SKM-1 (cell line): ENCODE measurements at regions not wholly inside any gene's neighbourhood (a gene's known extent, or its start where the extent isn't known, plus 50 kb on each side); places are given as distances from the start of the nearest gene placed in this dataset.
"Not testable (repeated sequence)": the region's sequence is repeated elsewhere in the genome, so short reads cannot be mapped to it uniquely, and the experiment has no call there.

Experiments used
- DNase-seq: peaks from one replicate; lab custom pipeline; 2025; ENCODE audit not compliant: unreplicated experiment; lab: John Stamatoyannopoulos, UW

DNA sequence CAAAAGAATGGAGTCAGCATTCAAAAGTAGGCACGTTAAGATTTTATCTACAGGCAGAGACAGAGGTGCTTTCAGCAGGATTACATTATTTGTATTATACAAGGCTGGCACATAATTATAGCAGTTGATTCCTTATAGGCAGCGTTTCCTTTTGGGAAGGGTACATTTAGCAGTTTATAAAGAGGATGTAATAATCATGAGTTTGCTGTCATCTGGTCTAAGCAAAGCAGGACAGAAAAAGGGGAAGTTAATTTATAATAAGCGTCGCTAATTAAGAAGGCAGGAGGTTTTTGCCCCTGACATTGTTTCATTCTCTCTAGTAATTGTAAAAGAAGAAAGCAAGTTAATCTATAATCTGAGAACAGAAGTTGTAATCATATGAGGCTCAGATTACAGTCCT lies 259.9 kb upstream of the MDGA2 start:
- no peak for DNase-seq

DNA sequence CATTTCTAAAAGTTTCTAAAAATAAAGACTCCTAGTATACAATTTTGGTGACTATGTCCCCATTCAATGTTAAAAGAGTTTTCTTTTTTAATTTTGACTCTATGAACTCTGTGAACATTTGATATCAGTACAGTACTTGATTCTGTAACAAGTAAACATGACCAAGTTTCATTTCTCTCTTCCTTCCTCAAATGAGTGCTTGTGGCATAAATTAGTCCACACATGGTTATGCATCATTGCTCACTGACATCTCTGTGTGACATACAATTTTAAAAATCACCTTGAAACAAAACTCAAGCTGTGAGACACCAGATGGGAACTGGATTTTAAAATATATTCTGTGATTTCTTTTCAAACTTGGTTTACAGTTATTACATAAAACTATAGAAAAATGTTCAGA lies 253.9 kb upstream of the MDGA2 start:
- DNase-seq: no peak

DNA sequence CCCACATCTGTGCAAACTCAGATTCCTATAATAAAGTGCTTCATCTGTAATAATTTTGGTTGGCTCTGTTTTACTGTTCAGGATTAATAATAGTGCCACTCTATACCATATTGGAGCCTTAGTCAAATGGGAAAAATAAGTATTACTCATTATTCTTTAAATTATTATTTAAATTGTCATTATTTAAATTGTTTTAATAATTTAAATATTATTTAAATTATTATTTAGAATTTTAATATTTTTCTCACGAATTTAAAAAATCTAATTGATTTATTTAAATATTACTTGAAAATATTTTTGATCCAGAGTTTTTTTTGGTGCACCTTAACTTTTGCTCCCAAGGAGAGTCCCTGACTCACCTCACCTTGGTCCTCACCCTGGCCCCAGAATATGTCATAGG lies 245.7 kb upstream of the MDGA2 start:
- no peak for DNase-seq

DNA sequence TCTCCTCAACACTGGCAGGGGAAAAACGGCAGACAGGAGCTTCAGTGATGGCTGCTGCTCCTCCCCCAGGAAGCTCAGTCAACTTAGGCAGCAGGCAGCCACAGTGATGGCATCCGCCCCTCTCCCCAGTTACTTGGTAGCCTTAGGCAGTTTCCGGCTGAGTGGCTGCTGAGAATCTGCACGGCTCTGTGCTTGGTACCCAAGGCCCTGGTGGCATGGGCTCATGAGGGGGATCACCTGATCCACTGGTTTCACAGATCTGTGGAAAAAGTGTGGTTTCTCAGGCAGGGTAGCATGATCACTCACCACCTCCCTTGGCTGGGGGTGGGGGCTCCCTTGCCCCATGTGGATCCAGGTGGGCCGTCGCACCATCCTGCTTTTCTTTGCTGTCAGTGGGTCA lies 244.6 kb upstream of the MDGA2 start:
- DNase-seq: no peak

DNA sequence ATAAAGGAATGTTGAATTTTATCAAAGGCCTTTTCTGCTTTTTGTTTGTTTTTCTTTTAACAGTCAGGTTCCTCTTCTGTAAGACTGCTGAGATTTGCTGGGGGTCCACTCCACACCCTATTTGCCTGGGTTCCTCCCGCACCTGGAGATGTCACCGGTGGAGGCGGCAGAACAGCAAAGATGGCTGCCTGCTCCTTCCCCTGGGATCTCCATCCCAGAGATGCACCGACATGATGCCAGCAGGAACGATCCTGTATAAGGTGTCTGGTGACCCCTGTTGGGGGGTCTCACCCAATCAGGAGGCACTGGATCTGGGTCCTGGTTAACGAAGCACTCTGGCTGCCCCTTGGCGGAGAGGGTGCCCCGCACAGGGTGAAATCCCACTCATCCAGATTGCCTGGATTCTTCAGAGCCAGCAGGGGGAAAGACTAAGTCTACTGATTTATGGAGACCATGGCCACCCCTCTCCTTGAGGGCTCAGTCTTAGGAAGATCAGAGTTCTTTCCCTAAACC lies 244.0 kb upstream of the MDGA2 start:
- DNase-seq: no peak

DNA sequence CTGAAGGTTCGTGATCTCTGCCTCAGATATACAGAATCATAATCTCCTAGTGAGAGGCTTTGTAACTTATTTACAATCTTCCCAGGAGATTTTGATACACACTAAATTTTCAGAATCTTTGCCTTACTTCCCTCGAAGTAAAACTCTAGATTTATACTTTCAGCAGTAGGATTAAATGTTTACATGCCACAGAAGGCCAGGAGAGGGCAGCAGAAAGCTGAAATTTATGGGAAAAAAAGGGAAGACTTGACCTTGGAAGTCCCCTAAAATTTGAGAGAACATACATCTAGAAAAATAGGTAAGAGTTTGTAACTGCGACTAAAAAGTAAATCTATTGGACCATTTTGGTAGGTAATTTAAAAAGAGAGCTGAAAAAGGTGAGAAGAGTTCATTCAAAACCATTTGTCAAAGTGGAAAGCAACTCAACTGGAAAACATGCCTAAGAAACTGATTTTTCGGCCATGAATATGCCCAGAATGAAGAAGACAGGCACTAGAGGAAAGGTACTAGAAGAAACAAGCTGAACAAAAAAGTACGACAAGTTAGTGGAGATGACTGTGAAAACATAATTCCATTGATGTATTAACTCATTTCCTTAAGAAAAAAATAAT lies 242.0 kb upstream of the MDGA2 start:
- DNase-seq: peak; percentile 1

DNA sequence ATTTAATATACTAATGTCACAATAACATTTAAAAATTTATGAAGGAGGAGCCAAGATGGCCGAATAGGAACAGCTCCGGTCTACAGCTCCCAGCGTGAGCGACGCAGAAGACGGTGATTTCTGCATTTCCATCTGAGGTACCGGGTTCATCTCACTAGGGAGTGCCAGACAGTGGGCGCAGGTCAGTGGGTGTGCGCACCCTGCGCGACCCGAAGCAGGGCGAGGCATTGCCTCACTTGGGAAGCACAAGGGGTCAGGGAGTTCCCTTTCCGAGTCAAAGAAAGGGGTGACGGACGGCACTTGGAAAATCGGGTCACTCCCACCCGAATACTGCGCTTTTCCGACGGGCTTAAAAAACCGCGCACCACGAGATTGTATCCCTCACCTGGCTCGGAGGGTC lies 225.7 kb upstream of the MDGA2 start:
- DNase-seq: not testable (repeated sequence)

DNA sequence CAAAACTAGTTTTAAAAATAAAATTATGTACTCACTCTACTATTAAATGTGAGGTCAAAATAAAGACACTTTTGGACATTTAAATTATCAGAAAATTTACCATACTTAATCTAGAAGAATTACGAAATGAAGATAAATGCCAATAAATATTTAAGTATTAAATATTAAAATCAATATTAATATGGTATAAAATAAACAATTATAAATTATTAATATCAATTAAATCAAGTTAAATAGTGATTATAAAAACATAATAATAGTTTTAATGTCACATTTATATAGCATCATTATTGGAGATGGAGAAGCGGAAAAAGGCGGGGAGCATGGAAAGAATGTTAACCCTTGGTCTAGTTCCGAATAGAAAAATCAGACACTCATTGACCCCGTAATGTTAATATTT lies 224.3 kb upstream of the MDGA2 start:
- DNase-seq: no peak

DNA sequence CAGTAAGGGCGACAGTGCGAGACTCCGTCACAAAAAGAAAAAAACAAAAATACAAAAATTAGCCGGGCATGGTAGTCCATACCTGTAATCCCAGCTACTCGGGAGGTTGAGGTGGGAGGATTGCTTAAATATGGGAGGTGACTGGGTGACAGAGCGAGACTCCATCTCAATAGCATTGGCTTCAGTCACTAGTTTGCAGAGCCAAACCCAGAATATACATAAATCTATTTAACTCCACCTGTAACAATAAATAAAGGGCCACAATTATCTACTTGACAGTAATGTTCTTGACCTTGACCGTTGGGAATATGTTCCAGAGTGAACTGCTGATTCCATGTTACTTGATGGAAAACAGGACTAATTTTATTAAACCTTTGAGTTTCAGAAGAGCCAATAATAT lies 198.9 kb upstream of the MDGA2 start:
- DNase-seq: no peak

DNA sequence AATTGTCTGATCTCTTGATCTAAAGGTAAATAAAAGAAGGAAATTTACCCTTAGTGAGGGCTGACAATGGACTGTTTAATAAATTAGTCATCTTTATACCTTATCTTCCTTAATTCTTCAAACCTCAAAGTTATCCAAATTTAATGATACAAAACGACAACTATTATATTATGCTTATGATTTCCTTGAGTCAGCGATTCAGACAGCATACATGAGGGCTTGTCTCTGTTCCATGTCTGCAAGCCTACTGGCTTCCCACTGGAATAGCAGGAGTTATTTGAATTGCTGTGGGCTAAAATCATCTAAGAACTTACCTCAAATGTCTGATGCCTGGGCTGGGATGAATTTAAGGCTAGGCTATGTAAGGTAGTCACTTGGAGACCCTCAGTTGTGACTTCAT lies 197.2 kb upstream of the MDGA2 start:
- DNase-seq: no peak

DNA sequence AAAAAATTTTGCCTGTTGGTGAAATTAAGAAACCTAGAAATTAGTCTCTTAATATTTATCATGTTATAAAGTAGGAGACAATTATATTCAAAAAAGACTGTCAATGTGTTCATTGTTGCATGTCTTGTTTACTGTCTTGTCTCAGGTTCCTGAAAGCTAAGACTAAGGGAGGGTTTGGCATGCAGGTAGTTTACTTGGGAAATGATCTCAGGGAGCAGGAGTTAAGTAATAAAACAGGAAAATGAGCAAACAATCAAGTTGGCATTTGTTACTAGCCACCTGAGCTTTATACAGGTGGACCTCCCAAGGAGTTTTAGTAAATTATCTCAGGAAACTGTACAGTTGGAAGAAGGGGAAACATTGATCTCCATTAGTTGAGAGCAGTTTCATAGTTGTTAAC lies 188.0 kb upstream of the MDGA2 start:
- DNase-seq: no peak

DNA sequence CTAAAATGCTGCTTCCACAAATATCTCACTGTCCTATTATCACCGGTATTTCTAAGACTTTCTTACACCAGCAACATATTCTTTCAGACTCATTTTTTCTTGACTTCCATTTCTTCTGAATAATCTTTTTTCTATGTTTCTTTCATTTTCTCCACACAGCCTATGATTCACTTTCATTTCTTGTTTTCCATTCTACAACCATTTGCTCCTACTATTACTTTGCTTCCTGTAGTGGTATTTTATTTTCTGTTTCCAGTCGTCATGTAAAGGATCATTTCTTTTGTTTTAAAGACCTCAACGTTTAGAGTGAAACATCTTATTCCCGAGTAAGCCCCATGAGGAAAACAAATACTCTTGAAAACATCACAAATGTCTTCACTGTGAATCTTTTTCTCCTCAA lies 182.2 kb upstream of the MDGA2 start:
- DNase-seq: no peak

DNA sequence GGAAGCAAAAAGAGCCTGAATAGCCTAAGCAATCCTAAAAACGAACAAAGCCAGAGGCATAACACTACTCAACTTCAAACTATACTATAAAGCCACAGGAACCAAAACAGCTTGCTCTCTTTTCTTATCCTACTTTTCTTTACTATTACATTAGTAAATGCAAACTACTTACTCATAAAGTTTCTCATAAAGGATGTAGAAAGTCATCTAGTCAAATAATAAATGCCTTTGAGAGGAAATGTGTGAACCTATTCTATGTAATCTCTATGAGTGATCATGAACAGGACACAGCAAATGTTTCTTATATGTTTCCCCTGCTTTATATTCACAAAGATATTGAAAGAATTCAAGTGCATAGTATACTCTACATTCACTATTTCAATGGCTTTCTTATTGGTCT lies 176.9 kb upstream of the MDGA2 start:
- DNase-seq: no peak

DNA sequence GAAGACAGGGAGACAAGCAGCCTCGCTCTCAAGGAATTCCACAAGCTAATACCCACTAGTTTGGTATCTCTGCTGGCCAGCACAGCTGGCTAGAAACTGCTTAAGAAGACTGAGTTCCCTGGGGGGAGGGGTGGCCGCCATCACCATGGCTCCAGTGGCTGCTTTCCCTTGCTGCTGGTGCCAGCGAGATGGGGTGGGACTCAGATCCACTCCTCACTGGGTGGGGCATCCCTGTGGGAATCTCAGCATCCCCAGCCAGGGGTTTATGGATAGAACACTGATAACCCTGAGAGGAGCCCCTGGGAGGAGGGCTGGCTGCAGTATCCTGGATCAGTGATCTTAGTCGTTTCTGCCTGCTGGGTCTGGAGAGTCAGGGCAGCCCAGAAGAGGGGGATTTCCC lies 170.6 kb upstream of the MDGA2 start:
- DNase-seq: no peak

DNA sequence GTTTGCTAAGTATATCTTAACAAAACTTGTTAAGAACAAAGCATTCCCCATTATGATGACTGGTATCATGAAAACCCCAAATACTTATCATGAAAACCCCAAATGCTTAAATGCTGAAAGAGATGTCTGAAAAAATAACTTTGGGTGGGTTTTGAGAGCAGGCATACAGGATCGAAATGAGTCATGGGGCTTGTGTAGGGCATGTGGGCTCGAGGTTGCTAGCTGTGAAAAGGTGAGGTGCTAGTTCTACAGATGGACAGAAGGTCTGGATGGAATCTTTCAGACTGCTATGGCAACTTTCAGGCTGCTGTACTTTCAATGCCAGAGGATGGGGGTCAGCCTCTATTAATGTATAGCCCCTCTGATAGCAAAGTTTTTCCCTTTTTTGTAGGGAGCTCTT lies 167.8 kb upstream of the MDGA2 start:
- no peak for DNase-seq

DNA sequence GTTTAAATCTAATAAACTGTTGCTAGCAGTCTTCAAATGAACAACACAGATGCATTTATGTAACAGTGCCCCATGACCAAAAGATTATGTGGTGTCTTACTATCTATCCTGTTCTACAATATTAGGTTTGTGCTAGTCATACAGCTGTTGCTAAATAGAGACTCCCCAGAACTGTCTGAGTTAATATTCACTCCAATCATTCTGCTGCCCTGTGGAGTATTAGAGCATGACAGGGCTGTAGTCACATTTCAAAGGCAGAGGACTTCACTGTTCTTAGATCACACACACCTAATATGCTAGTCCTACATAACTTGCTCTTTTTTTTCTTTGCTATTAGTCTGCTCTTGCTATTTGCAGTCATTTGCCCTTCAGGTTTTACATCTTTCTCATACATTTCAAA lies 157.6 kb upstream of the MDGA2 start:
- no peak for DNase-seq

DNA sequence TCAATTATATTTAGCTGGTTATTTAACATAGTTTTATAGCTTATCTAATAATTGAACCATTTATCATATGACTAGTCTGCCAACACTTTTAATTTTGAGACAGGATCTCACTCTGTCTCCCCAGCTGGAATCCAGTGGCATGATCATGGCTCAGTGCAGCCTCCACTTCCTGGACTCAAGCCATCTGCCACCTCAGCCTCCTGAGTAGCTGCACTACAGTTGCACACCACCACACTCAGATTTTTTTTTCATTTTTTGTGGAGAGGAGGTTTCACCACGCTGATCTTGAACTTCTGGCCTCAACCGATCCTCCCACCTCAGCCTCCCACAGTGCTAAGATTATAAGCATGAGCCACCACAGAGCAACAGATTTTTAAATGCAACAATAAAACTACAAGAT lies 151.4 kb upstream of the MDGA2 start:
- DNase-seq: no peak

DNA sequence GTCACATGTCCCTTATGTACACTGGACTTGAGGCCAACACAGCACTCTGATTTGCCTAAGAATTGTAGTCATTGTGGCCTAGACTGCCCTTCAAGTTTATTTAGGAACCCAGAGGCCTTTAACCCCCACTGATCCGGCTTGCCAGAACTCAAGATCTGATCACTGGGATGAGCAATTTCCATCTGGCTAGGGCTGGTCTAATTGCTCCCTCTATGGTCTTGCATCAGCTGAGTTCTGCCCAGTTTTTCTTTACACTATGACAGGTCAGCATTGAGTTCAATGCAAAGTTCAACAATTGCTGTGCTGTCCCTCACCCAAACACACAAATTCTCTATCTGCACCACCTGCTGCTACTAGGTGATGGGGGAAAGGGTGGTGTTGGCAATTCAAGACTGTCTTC lies 146.9 kb upstream of the MDGA2 start:
- no peak for DNase-seq

DNA sequence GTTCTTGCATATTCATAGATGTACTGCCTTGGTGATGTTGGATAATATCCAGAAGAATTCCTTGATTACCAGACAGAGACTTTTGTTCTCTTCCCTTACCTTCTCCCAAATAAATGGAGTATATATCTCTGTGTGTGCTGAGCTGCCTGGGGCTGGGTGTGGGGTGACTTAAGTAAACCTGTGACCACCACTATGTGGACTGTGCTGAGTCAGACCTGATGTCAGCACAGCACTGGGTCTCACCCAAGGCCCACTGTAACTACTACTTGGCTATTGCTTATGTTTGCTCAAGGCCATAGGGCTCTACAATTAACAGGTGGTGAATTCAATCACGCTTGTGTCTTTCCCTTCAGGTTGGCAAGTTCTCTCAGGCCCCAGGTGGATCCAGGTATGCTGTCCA lies 145.7 kb upstream of the MDGA2 start:
- DNase-seq: no peak

DNA sequence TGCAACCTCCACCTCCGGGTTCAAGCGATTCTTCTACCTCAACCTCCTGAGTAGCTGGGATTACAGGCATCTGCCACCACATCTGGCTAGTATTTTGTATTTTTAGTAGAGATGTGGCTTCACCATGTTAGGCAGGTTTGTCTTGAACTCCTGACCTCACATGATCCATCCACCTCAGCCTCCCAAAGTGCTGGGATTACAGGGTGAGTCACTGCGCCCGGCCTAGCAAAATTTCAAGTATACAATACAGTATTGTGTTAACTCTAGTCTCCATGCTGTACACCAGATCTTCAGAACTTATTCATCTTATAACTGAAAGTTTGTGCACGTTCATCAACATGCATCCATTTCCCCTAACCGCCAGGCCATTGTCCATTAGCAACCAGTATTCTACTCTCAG lies 115.1 kb upstream of the MDGA2 start:
- DNase-seq: no peak

DNA sequence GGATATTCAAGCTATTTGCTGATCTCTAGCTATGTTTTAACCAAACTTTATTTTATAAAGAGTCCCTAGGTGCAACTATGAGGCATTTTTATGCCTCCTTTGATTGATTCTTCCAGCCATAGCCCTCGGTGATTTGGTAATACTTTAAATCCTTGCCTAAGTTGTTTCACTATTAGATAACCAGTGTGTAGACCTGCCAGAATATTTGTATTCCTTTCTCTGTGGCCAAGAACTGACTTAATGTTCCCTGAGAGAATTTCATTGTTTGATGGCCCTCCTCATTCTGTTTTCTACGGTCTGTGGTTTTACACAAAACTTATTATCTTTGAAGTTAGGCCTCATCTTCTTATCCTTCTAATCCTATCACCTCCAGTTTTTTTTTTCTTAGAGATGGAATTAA lies 109.7 kb upstream of the MDGA2 start:
- no peak for DNase-seq

DNA sequence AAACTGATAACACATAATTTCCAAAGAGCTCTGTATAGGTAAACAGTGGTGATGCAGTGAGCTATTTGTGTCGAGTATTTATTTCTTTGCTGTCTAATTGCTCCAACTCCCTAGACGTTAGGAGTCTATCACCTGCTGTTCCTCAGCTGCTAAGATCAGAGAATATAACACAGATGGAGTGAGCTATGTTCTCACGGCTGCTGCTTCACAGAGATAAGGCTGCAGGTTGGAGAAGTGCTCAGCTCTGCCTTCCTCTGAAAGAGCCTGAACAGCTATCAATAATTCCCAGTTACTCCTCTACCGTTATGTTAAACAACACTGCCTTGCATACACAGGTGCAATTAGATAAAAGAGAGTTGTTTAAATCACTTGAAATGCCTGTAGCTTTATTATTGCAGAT lies 103.2 kb upstream of the MDGA2 start:
- no peak for DNase-seq

DNA sequence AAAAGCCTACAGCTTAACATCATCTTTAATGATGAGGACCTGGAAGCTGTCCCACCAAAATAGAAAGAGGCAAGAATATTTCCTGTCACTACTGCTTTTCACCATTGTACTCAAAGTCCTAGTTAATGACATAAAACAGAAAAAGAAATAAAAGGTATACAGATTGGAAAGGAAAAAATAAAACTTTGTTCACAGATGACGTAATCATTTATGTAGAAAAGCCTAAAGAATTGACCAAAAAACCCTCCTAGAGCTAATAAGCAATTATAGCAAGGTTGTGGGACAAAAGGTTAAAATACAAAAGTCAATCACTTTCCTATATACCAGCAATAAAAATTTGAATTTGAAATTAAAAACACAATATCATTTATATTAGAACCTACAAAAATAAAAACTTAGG lies 97.2 kb upstream of the MDGA2 start:
- no peak for DNase-seq
